ENCODE measurements at regions not wholly inside any gene's neighbourhood (a gene's known extent, or its start where the extent isn't known, plus 50 kb on each side); places are given as distances from the start of the nearest gene placed in this dataset.

GRCh38 chr11:121844016-121844415 lies 272.0 kb downstream of the BLID start:
- no peak for DNase-seq

DNA sequence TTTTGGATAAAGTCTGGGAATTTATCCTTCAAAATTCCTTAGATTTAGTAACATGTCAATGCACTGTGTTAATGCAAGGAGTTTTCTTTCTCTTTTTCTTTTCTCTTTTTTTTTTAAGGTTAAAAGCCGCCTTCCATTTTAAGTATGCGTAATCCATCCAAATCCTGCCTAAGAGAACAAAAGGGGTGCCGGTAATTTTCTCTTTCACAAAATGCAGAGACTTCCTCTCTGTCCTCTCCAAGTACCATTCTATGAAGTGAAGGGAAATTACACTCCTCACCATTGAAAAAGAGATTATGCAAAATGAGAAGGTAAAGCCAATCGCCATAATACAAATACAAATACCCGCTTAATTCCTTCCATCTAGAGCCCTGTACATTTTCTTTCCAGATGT lies 273.8 kb downstream of the BLID start:
- DNase-seq: no peak

GRCh38 chr11:121841487-121842191 lies 274.4 kb downstream of the BLID start:
- DNase-seq: no peak

DNA sequence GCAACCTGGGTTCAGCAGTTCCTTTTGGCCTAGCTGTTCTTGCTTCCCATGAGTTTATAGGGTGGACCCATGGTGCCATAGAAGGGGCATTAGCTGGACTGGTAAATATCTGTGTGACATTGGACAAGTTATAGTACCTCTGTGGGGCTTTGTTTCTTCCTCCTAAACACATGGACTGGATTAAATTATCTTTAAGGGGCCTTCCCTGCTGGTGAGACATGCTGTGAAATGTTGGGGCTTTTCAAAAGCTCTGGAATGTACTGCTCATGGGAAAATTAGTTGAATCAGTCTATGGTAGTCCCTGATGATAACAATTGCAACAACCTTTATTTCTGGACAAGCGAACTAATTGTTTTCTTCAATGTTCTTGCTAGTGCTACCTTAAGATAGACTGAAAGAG lies 276.2 kb downstream of the BLID start:
- no peak for DNase-seq

GRCh38 chr11:121838571-121838970 lies 277.4 kb downstream of the BLID start:
- no peak for DNase-seq

DNA sequence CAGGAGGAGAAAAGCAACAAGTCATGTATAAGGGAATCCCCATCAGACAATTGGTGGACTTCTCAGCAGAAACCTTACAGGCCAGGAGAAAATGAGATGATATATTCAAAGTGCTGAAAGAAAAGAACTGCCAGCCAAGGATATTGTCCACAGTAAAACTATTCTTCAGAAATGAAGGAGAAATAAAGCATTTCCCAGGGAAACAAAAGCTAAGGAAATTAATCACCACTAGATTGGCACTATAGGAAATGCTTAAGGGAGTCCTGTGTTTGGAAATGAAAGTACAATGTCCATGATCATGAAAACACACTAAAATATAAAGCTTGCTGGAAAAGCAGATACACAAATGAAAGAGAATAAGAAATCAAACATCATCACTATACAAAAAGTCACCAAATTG lies 282.0 kb downstream of the BLID start:
- no peak for DNase-seq

- no peak for DNase-seq
These were observed 286.8 kb downstream of the BLID start for GRCh38 chr11:121829159-121829643.

- no peak for DNase-seq
These were observed 301.1 kb downstream of the BLID start for GRCh38 chr11:121814962-121815361.

DNA sequence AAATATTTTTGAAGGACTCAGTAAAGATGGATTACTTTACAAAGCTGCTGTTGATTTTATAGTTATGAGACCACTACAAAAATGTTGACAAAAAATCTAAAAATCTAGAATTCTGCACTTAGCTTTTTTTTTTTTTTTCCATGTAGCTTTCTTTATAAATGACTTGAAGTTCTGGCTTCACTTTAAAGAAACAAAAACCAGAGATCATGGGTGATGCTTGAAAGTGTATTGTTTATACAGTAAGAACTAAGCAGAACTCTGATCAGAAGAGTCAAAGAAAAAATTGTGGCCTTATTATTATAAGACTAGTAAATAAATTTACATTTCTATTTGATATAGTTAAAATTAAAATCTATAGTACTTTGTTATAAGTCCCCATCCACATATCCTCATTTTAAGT lies 301.7 kb downstream of the BLID start:
- DNase-seq: no peak

GRCh38 chr11:121810291-121810690 lies 305.7 kb downstream of the BLID start:
- no peak for DNase-seq

- no peak for DNase-seq
These were observed 307.9 kb downstream of the BLID start for GRCh38 chr11:121808096-121808495.

GRCh38 chr11:121807051-121807450 lies 309.0 kb downstream of the BLID start:
- DNase-seq: no peak

GRCh38 chr11:121802542-121802941 lies 313.5 kb downstream of the BLID start:
- no peak for DNase-seq

DNA sequence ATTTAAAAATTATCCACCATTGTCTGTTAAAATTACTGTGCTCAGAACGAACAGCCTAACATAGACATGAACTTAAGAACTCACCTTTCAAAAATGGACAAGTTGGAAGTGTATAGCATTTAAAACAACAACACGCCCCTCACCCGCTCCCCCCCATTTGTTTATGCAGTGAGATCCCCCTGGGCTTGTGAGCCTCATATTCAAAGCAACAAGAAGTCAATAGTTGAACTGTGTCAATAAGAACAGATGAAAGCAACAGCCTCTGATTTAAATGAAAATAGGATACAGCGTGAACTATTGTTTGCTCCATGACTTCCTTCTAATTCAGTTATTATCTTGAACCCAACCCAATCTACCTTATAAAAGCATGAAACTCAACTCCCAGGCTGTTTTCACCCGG lies 314.2 kb downstream of the BLID start:
- no peak for DNase-seq

DNA sequence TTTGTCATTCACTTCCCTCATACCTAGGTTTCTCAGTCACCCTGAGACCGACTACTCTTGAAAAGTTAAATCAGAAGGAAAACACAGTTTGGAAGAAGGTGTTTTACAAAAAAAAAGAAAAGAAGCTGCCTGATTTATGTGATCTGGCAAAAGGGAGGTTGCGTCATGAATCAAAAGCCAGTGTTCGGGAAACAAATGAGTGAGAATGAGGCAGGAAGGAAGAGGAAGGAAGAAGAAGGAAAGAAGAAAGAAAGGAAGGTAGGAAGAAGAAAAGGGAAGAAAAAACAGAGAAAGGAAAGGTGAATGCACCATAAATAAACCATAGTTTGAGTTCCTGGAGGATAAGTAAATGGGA lies 314.6 kb downstream of the BLID start:
- no peak for DNase-seq

GRCh38 chr11:121800731-121801393 lies 315.2 kb downstream of the BLID start:
- DNase-seq: no peak

DNA sequence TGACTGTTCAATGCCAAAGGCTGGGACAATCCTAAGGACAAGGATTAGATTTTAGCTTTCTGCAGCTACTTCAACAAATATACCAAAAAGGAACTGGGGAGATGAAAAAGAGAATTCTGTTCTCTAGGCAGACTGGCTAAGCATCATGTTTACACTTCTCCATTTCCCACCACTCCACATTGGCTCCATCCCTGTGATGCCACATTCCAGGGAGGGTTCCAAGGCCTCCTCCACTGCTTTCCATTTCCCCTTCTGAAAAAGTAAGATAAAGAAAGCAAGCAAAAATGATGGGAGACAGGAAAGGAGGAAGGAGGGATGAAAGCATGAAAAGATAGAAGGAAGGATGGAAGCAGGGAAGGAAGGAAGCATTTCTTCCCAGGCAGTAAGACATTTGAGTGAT lies 315.8 kb downstream of the BLID start:
- no peak for DNase-seq

DNA sequence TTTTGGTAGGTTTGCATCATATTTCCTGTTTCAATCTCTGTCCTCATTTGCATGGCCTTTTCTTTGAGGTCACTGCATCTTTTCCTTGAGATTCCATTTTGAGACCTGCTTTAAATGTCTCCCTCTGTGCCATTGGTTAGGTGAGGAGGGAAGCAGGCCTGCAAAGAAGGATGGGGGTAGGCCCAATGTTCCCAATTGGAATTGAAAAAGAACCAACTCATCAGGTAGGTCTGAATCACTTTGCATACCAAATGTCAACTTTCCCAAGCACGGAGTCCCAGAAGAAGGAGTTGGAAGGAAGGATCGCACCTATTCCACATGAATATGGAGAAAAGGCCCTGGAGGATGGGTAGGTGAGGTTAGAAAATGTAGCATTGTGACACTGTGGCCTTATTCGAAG lies 318.5 kb downstream of the BLID start:
- DNase-seq: no peak

GRCh38 chr11:121795174-121795573 lies 320.8 kb downstream of the BLID start:
- DNase-seq: no peak

DNA sequence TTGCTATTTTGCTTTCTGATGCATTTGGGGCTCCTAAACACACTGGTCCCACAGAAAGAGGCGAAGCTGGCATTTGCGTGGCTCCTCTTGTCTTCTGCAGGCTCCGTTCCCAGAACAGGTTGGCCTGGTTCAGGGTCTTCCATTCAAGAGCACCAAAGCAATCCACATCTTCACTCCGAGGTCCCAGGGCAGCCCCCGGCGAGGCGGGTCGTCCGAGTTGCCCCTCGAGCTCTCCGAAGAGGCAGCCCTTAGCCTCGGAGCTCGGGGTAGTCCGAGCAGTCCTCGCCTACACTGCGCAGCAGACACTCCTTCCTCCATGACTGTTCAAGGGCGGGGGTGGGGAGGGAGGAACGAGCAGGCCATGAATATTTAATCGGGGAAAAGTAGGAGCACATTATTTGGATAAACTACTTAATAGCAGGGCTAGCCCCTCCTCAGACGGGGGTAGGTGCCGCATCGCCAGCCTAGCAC lies 321.3 kb downstream of the BLID start:
- DNase-seq: no peak

GRCh38 chr11:121793916-121794315 lies 322.1 kb downstream of the BLID start:
- no peak for DNase-seq

DNA sequence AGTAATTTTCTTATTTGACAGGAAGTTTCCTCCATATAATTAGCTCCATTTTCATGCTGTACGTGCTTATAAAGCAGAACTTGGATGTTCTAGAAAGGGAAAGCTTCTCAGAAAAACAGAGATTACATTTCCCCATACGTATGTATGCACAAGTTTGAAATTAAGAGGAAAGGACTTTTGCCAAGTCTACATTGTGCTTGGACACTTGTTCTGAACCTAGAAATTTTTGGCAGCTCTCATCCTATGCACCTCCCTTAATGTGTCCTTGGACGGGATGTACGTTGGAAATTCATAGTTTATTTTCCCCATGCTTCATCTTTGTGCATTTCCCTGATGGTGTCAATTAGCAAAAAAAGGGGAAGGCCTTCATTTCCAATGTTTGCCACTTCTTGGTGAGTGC lies 322.7 kb downstream of the BLID start:
- DNase-seq: no peak

- no peak for DNase-seq
These were observed 323.8 kb downstream of the BLID start for GRCh38 chr11:121792185-121792584.

- no peak for DNase-seq
These were observed 325.6 kb downstream of the BLID start for GRCh38 chr11:121790430-121790829.

- no peak for DNase-seq
These were observed 328.2 kb upstream of the SORL1-AS1 start for GRCh38 chr11:121780971-121781370.
